ENCODE measurements at regions not wholly inside any gene's neighbourhood (a gene's known extent, or its start where the extent isn't known, plus 50 kb on each side); places are given as distances from the start of the nearest gene placed in this dataset.

DNA sequence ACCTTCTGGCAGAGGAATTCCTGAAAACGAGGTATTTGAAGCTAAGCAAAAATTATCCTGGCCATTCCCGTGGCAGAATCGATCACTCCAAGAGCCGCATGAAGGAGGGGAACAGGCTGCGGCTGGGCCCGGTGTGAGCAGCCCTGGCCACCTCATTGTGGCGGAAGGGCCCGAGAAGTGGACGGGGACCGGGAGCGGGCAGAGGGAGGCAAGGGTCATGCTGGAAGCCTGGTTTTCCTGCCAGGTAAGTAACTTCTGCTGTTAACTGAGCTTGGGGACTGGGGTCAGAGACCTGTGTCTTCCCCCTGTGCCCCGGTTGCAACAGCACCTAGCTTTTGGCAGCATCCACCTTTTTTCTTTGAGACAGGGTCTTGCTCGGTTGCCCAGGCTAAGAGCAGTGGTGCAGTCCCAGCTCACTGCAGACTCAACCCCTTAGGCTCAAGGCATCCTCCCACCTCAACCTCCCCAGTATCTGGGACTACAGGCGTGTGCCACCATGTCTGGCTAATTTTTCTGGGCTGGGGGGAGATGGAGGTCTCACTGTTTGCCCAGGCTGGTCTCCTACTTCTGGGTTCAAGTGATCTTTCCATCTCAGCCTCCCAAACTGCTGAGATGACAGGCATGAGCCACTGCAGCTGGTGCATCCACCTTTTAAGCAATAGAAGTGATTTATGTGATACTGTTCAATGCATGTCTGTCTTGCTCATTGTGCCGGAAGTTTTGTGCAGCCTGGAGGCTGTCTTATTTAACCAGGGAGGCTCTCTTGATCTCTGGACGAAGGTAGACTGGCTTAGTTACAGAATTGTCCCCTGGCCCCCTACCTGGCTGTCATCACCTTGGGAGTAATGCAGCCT, 174.0 kb upstream of the MYL2 start:
- Histone ChIP-seq H3K79me2 (replicated peaks; ENCODE audit: insufficient read depth, low read length) (no peaks in the 10 kb centered on the region), H3K4me3 (ENCODE audit: low read length) (no peak overlapping the region), H3K9me3 (ENCODE audit: low read length) (no peaks in the 10 kb centered on the region), H3K4me2 (ENCODE audit: low read length) (no peak overlapping the region), H4K20me1 (ENCODE audit: insufficient read depth) (no peaks in the 10 kb centered on the region), H3K27me3 (ENCODE audit: insufficient read depth, low read depth, low read length) (no peaks in the 10 kb centered on the region), H3K27ac (ENCODE audit: low read length) (no peak overlapping the region), H3K9me2 (ENCODE audit: insufficient read depth, low read length) (no peaks in the 10 kb centered on the region), H3F3A (ENCODE audit: insufficient read depth, low read length, poor library complexity, severe bottlenecking) (no peaks in the 10 kb centered on the region), H2AFZ (ENCODE audit: low read depth, low read length) (no peak overlapping the region), H3K9ac (ENCODE audit: low read length) (no peak overlapping the region), H3K36me3 (ENCODE audit: insufficient read depth, low read length) (no peaks in the 10 kb centered on the region)
- TF ChIP-seq CTCF (IDR thresholded peaks at IDR 0.05; ENCODE audit: poor library complexity, severe bottlenecking) = no peak

DNA sequence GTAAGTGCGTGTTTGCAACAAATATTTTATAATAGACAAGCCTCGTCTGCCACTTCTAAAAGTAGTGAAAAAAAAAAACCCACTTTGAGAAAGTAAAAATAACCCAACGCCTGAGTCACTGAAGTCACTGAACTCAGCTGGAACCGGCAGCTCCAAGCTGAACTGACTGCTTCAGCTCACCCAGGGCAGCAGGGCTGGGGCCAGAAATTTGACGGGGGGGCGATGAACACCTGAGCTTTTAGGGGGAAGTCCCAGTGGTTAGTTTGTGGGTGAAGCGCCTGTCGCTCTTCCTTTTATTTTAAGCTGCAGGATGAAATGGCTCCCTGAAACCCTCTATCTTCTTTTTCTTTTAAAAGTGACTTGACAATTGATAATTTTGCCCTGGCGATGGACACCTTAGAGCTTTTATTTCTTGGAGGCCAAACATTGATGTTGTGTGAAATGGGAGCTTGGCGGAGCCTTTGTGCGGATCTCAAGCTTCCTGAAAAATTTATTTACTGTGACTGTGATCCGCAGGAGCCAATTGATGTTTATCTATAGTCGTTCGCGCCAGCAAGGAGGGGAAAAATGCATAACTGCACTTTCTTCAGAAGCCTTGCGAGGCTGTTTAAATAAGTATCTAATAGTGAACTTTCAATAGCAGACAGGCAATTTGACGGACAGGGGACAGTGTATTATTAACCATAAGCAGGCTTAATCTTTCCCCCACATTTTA, 173.2 kb upstream of the MYL2 start:
- H3K9ac ChIP-seq (ENCODE audit: low read length) = no peak overlapping the region
- no peaks in the 10 kb centered on the region for H3K9me2 ChIP-seq (ENCODE audit: insufficient read depth, low read length)
- H3K36me3 ChIP-seq (ENCODE audit: insufficient read depth, low read length) = no peaks in the 10 kb centered on the region
- H2AFZ ChIP-seq (ENCODE audit: low read depth, low read length) = no peak overlapping the region
- H4K20me1 ChIP-seq (ENCODE audit: insufficient read depth) = no peaks in the 10 kb centered on the region
- TF ChIP-seq POLR2AphosphoS5 (IDR thresholded peaks at IDR 0.05) = no peak
- TF ChIP-seq EP300 (conservative IDR thresholded peaks at IDR 0.05; ENCODE audit: poor library complexity, severe bottlenecking) = no peak
- TF ChIP-seq EZH2 (IDR thresholded peaks at IDR 0.05; ENCODE audit: borderline replicate concordance, insufficient read depth, low read length, poor library complexity, severe bottlenecking) = no peak
- no peak for TF ChIP-seq TAF1 (IDR thresholded peaks at IDR 0.05; ENCODE audit: low read depth)
- no peak for TF ChIP-seq REST (IDR thresholded peaks at IDR 0.05; ENCODE audit: borderline replicate concordance)
- no peak for TF ChIP-seq CTCF (IDR thresholded peaks at IDR 0.05; ENCODE audit: poor library complexity, severe bottlenecking)
- no peak for TF ChIP-seq RAD21 (conservative IDR thresholded peaks at IDR 0.05)
- TF ChIP-seq SMC3 (conservative IDR thresholded peaks at IDR 0.05; ENCODE audit: poor library complexity) = no peak
- TF ChIP-seq MXI1 (conservative IDR thresholded peaks at IDR 0.05; ENCODE audit: poor library complexity, severe bottlenecking) = no peak
- no peak overlapping the region for H3K27ac ChIP-seq (ENCODE audit: low read length)
- no peak overlapping the region for H3K4me2 ChIP-seq (ENCODE audit: low read length)
- no peak overlapping the region for H3K4me3 ChIP-seq (ENCODE audit: low read length)
- no peaks in the 10 kb centered on the region for H3F3A ChIP-seq (ENCODE audit: insufficient read depth, low read length, poor library complexity, severe bottlenecking)
- no peaks in the 10 kb centered on the region for H3K79me2 ChIP-seq (replicated peaks; ENCODE audit: insufficient read depth, low read length)
- no peaks in the 10 kb centered on the region for H3K27me3 ChIP-seq (ENCODE audit: insufficient read depth, low read depth, low read length)
- no peaks in the 10 kb centered on the region for H3K9me3 ChIP-seq (ENCODE audit: low read length)
